Coronary artery (tissue), 2 donors: ENCODE measurements at regions not wholly inside any gene's neighbourhood (a gene's known extent, or its start where the extent isn't known, plus 50 kb on each side); places are given as distances from the start of the nearest gene placed in this dataset.
A peak's percentile ranks its signal among the peaks of the same experiment; 100 is the strongest.

Experiments
- DNase-seq: peaks from one replicate; pipeline ENCODE4 v3.0.0-alpha.2; 2017; ENCODE audit warnings: low spot score
- H3K27ac ChIP-seq, 2 donors: fragments of 200-600 bp; sonication (generic); one replicate each; pipeline ENCODE4 v1.5.1; 2016 to 2019
- H3K4me3 ChIP-seq: fragments of 200-600 bp; sonication (generic); 2 replicates; pipeline ENCODE4 v1.5.1; 2016; ENCODE audit warnings: mild to moderate bottlenecking, moderate library complexity
- CTCF ChIP-seq: fragments of 200-600 bp; sonication (generic); IDR thresholded peaks from one replicate; pipeline ENCODE4 v1.5.1; 2019; ENCODE audit warnings: antibody characterized with exemption

- no peak for TF ChIP-seq CTCF
These were observed 265.1 kb upstream of the C16orf82 start for GRCh38 chr16:26801628-26802027.

GRCh38 chr16:26802440-26802839 lies 264.3 kb upstream of the C16orf82 start:
- no peak overlapping the region for H3K27ac ChIP-seq
- no peak for TF ChIP-seq CTCF

More at GRCh38 chr16:26801628-26802027, 265.1 kb upstream of the C16orf82 start:
- no peak for DNase-seq
- H3K27ac ChIP-seq, result no peak overlapping the region
- H3K4me3 ChIP-seq, result no peak overlapping the region

GRCh38 chr16:26802965-26803364 lies 263.8 kb upstream of the C16orf82 start:
- no peak overlapping the region for H3K4me3 ChIP-seq
- no peak for DNase-seq
- no peak overlapping the region for H3K27ac ChIP-seq
- no peak for TF ChIP-seq CTCF

More at GRCh38 chr16:26802440-26802839, 264.3 kb upstream of the C16orf82 start:
- H3K4me3 ChIP-seq, result no peak overlapping the region
- DNase-seq, result no peak

GRCh38 chr16:26806657-26807056 lies 260.1 kb upstream of the C16orf82 start:
- no peak for TF ChIP-seq CTCF
- H3K27ac ChIP-seq, result no peak overlapping the region
- no peak for DNase-seq
- H3K4me3 ChIP-seq, result no peak overlapping the region

GRCh38 chr16:26809461-26809860 lies 257.3 kb upstream of the C16orf82 start:
- Histone ChIP-seq H3K27ac (no peak overlapping the region), H3K4me3 (no peak overlapping the region)
- DNase-seq, result no peak
- TF ChIP-seq CTCF, result no peak

- no peak for TF ChIP-seq CTCF
- H3K27ac ChIP-seq, result no peak overlapping the region
- H3K4me3 ChIP-seq, result no peak overlapping the region
- peak; percentile 22 for DNase-seq
These were observed 250.5 kb upstream of the C16orf82 start for GRCh38 chr16:26816266-26816665.

GRCh38 chr16:26816885-26817571 lies 249.7 kb upstream of the C16orf82 start:
- DNase-seq, result peak; percentile 57
- TF ChIP-seq CTCF, result no peak
- no peak overlapping the region for H3K27ac ChIP-seq
- H3K4me3 ChIP-seq, result no peak overlapping the region
